GM18526 (cell line): ENCODE measurements at regions not wholly inside any gene's neighbourhood (a gene's known extent, or its start where the extent isn't known, plus 50 kb on each side); places are given as distances from the start of the nearest gene placed in this dataset.

Source experiments
- POLR2A ChIP-seq: IDR thresholded peaks from 3 replicates; pipeline ENCODE4 v1.6.1; 2011; ENCODE audit not compliant: insufficient read length; ENCODE audit errors: extremely low read depth

GRCh38 chr22:48496226-48496845 lies 1331.3 kb downstream of the BRD1 start:
- TF ChIP-seq POLR2A, result no peak

GRCh38 chr22:48495751-48496080 lies 1332.0 kb downstream of the BRD1 start:
- TF ChIP-seq POLR2A, result no peak

- TF ChIP-seq POLR2A, result no peak
These were observed 1332.5 kb downstream of the BRD1 start for GRCh38 chr22:48494968-48495750.

- TF ChIP-seq POLR2A, result no peak
These were observed 1333.3 kb downstream of the BRD1 start for GRCh38 chr22:48494256-48494967.

DNA sequence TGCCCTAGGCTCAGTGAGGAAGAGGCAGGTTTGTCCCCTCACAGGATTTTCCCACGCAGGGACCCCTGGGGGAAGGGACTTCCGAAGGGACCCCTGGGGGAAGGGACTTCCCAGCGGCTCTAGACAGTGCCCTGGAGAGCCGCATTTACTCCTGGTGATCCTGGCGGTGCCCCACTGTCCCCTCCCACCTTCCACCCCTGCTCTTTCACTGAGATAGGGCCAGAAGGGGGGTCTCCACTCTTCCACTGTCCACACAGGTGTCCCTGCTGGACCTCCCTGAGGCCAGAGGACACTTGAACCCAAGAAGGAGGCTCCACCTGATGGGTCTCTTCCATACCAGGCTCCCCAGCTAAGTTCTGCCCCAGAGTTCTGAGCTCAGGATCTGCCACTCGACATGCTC lies 1333.9 kb downstream of the BRD1 start:
- no peak for TF ChIP-seq POLR2A

- TF ChIP-seq POLR2A, result no peak
These were observed 1335.0 kb downstream of the BRD1 start for GRCh38 chr22:48492366-48493320.

DNA sequence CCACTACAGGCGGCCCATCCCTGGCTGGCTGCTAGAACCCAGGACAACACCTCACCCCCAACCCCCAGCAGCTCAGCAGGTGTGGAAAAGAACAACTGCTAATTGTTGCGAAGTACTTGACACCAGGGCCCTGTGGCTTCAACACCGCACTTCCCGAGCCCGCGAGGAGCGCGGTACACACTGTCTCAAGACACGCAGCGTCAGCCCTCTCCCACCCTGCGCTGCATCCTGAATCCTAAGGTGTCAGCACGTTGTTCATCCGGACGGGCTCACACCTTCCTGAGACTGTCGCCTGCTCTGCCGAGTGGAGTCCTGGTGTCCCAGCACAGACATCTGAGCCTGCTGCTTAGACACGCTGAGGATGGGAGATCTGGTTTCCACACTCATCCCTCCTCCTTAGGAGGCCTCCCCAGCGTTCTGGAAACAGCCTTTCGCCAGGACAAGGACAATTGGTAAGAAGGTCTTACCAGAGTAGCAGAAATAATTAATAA lies 1336.2 kb downstream of the BRD1 start:
- TF ChIP-seq POLR2A, result no peak

DNA sequence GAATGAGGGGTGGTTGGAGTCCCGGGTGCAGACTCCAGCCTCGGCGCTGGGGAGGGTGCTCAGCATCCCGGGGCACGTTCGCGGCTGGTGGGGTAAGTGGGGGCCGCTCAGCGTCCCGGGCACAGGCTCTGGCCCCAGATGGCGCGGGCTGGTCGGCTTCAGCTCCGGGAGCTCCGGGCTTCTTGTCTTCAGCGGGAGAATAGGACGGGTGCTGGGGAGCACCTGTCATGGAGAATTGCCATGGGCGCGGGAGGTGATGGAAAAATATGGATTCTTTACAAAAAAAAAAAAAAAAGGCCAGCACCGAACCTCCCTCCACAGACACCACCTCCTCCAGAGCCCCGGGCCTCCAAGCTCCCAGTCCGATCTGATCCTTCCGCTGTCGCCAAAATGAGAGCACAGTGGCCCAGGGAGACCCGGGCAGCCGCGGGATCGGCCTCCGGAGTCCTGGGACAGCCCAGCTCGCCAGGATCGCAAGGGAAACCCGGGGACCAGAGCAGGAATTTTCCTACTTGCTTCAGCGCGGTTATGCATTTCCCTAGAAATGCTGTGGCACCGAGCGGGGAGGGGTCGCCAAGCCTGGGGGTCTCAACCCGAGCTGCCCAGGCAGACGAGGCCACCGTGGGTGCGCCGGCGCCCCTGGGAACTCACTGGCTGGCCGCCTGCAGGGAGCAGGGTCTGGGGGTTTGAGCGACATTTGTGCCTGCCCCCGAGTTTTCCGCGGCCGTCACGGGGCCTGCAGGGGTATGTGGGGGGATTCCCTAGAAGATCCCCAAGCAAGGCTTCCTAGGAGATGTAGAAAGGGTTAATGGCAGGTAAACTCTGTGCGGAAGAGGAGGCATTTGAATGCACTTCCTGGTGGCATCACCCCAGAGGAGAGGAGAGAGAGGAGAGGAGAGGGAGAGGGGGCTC lies 1336.9 kb downstream of the BRD1 start:
- no peak for TF ChIP-seq POLR2A

DNA sequence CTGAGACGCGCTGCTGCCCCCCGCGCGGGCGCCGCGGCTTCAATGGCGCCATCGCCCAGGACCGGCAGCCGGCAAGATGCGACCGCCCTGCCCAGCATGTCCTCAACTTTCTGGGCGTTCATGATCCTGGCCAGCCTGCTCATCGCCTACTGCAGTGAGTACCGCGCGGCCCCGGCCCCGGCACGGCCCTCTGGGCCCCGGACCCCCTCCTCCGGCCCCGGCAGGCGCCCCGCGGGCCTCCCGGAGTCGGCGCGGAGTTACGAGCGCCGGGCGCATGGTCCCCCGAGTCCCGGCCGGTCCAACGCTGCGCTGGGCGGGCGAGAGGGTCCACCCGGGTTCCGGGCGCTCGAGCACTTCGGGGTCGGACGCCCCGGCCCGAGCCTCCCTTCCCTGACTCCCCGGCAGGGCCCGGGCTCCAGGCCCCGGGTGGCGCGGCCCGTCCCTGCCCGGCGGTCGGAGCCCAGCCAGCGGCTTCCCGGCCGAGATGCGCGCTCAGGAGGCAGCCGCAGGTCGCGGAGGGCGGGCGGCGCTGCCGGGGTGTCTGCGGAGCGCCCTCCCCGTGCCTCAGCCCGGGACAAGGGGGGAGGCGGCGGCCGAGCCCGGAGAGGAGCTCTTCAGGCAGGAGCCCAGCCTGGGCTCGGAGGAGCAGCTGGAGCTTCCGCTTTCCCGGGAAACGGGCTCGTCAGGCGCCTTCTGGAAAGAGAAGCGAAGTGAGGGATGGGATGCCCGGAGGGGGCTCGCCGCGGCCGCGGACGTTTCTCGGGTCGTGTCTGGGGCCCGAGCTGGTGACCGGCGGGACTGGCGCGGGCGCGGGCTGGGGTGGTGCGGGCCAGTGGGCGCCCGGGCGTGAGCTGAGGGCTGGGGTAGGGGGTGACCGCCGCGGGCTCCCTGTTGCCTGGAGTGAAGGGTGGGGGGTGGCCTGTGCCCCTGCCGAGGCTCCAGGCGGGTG lies 1337.8 kb downstream of the BRD1 start:
- TF ChIP-seq POLR2A, result no peak

DNA sequence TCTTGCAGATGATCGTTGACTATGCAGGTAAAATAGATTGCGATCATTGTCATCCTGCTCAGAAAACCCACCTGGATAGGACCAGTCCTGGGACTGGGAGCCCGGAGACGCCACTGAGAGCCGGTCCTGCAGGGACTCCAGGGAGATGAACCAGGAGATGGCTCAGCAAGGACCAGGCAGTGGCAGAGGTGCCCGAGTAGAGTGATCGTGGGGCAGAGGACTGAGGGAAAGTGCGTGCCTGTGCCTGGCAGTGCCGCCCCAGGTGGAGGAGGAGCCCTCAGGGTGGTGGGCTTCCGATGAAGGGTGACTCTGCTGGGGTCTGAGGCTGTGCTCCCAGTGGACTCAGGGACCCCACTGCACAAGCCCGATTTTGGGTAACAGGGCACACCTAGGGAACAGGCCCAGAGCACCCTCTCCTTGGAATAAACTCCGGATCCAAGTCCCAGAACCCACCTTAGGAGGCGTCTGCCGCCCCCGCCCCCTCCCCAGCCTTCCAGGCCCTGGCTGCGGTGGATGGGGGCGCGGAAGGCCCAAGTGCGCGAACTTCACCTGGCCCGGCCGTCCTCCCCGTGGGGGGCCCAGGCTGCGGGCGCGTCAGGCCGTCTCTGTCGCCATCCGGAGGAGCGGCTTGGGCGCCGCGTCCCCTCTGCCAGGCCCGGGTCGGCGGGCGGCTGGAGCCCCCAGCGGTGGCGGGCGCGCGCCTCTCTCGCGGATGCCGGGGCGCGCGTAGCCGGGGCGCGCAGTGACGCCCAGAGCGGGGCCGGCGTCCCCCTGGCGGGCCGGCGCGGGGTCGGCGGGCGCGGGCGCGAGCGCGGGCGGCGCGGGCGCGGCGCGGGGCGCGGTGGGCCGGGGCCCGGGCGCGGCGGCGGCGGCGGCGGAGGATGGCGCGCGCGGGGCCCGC lies 1338.8 kb downstream of the BRD1 start:
- no peak for TF ChIP-seq POLR2A

DNA sequence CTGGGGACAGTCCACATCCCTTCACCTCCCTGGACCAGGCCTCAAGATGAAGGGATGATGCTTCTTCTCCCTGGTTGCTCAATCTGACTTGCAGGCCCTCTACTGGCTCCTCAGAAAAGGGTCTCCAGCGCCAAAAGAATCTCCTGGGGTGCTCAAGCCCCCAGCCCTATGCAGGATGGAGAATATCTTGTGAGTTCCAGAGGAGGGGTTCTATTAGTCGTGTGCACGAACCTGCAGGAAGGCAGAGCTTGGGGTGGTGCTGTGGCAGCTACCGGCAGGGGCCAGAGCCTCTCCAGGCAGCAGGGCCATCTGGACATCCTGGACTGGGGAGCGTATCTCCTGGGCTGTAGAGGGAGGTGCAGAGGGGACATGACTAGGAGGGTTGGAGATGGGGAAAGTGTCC lies 1339.5 kb downstream of the BRD1 start:
- no peak for TF ChIP-seq POLR2A

DNA sequence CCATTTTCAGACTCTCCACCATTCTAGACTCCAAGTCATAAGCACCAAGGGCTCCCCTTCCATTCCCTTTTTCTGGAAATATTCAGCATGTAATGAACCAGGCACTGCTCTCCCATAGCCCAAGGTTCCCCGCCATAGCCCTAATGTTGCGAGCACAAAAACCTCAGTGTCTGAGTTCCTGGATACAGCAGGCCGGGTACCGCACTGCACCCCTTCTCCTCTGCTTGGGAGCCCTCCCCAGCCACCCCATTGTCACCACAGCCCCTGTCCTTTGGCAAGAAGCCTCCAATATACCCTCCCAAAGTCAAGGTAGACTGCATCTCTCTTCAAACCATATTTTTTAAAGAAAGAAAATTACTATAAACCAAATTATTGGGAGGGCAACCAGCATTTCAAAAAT lies 1341.1 kb downstream of the BRD1 start:
- TF ChIP-seq POLR2A, result no peak

GRCh38 chr22:48486134-48486532 lies 1341.5 kb downstream of the BRD1 start:
- TF ChIP-seq POLR2A, result no peak
